Activated CD4-positive, alpha-beta T cell treated with anti-CD3 and anti-CD28 coated beads for 36 hours (primary cell): ENCODE measurements at regions not wholly inside any gene's neighbourhood (a gene's known extent, or its start where the extent isn't known, plus 50 kb on each side); places are given as distances from the start of the nearest gene placed in this dataset.
"Not testable (repeated sequence)": the region's sequence is repeated elsewhere in the genome, so short reads cannot be mapped to it uniquely, and the experiment has no call there.

Source experiments
- ATAC-seq: fragments of 200-7000 bp; cut with Tn5 transposase; one replicate; pipeline ENCODE4 v1.10.0; 2021; ENCODE audit warnings: mild to moderate bottlenecking, moderate library complexity
- CTCF ChIA-PET: fragments of 350-600 bp; sonication (Branson Sonifier 250); formaldehyde crosslinking; loops from one replicate; lab custom pipeline; 2021; ENCODE audit warnings: antibody characterized with exemption; lab: Charles Lee
- POLR2A ChIA-PET: fragments of 350-600 bp; sonication (Branson Sonifier 250); formaldehyde crosslinking; loops from one replicate; lab custom pipeline; 2021; ENCODE audit warnings: antibody characterized with exemption, inconsistent platforms; lab: Charles Lee
- DNase-seq: peaks from one replicate; pipeline ENCODE4 v3.0.0-alpha.2; 2020
- H3K27ac Mint-ChIP-seq: one replicate; pipeline ENCODE4 v1.8.0; 2021; ENCODE audit warnings: mixed read lengths
- H3K27me3 Mint-ChIP-seq: one replicate; pipeline ENCODE4 v1.8.0; 2021; ENCODE audit warnings: mixed read lengths
- H3K36me3 Mint-ChIP-seq: one replicate; pipeline ENCODE4 v1.8.0; 2021; ENCODE audit warnings: low read depth, mixed read lengths
- H3K4me1 Mint-ChIP-seq: one replicate; pipeline ENCODE4 v1.8.0; 2021; ENCODE audit warnings: mixed read lengths
- H3K4me3 Mint-ChIP-seq: one replicate; pipeline ENCODE4 v1.8.0; 2021; ENCODE audit warnings: mild to moderate bottlenecking, moderate library complexity, mixed read lengths
- H3K9me3 Mint-ChIP-seq: one replicate; pipeline ENCODE4 v1.8.0; 2021; ENCODE audit warnings: low read depth, mixed read lengths
- intact Hi-C, 2 experiments: fragments of 100-400 bp; cut with DNase I in 1 of 2; cut with micrococcal nuclease in 1 of 2; formaldehyde crosslinking; loops; one replicate each; pipeline versions ENCODE4 v1.14.2 to v1.15.1; 2022 to 2024; cut with DNase I, micrococcal nuclease

DNA sequence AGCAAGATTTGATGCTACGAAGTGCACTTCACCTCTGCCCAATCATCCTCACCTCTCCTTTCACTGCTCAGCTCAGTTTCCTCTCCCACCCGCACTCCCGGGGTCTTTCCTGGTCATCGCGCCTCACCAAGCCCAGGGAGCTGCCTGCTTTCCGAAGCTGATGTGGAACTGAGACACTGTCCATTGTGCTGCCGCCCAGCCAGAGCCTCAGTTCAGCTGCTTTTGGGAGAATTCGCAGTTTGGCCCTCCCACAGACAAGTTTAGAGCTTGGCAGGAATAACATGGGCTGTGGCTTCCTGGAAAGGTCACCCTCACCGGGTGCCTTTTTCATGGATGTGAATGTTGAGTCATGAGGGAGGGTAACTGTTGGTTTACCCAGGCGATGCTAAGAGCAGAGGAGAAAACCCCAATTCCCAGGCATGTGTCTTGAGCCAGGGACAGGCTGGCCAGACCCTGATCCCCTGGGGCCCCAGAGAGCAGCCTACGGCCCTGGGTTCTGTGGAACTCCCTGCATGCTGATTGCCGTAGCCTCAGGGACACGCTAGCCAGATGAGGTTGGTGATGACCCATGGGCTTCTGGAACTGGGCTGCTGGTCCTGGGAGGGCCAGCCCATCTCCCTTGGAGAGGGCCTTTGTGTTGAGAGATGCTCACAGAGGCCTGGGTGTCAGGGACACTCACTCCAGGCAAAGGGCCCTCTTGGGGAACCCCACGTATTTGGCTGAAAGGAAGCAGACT, 1687.5 kb downstream of the TP53TG3F start:
- ATAC-seq (no peak), DNase-seq (no peak)
- Mint-ChIP-seq H3K4me3 (no peak overlapping the region), H3K9me3 (peaks cover 18% of the 10 kb centered on the region), H3K4me1 (no peaks in the 10 kb centered on the region), H3K27me3 (no peaks in the 10 kb centered on the region), H3K36me3 (peaks cover 4% of the 10 kb centered on the region), H3K27ac (no peak overlapping the region)
- ChIA-PET CTCF (no interaction called here), POLR2A (no interaction called here)
- intact Hi-C loops, result no loop called here

DNA sequence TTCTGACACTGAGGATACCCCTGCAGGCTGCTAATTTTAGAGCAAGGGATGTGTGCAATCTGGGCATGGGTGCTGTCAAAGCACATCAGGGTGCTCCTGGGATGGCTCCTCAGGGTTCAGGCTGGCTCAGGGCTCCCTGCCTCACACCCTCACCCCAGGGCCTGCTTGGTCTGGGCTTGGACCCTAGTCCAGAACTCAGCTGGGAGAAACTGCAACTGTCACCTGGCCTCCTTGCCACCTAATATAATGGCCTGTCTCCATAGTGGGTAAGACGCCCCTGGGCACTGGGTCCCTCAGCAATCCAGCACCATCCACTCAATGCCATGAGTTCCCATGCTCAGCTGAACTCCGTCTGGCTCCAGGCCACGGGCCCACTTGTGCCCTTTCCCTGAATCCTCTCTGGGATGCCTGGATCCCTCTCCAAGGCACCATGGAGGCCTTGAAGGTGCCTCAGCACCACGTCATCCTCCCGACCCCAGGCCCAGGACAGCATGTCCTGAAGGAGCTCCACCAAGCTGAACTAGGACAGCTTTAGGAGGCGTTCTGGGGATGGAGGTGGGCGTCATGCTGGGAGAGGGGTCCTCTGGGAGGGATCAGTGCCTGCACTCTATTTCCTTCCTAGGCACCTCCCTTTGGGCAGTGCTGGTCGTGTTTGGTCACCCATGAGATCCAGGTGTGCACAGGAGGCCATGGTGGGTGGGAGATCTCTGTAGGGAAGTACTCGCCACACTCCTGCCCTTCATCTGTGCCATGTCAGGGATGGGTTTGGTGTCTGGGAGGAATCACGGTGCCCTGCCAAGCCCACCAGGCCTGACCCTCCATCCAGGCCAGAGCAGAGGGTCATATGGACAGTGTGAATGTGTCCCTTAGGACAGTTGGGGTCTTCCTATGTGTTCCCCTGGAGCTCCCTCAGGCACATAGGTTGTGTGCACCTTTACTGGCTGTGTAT, 1688.4 kb downstream of the TP53TG3F start:
- peaks cover 17% of the 10 kb centered on the region for H3K9me3 Mint-ChIP-seq
- H3K27me3 Mint-ChIP-seq, result no peaks in the 10 kb centered on the region
- no peaks in the 10 kb centered on the region for H3K4me1 Mint-ChIP-seq
- ChIA-PET CTCF (no interaction called here), POLR2A (no interaction called here)
- DNase-seq (no peak), ATAC-seq (no peak)
- no peak overlapping the region for H3K4me3 Mint-ChIP-seq
- no peak overlapping the region for H3K27ac Mint-ChIP-seq
- intact Hi-C loops, result no loop called here
- peaks cover 4% of the 10 kb centered on the region for H3K36me3 Mint-ChIP-seq

DNA sequence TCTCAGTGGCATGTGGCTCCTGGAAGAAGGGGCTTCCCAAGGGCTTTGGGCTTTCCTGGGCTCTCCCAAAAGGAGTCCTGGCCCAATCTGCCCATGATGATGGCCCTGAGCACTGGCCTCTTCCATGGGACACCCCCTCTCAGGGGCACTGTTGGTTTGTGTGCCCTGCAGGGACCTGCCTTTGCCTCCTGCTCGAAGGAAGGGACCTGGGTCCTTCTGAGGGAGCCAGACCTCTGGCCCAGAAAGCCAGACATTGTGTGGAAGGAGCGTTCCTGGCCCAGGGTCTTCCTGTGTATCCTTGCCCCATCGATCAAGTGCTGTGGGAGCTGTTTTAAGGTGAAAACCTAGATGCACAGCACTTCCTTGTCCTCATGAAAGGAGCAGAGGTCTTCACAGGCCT, 1689.3 kb downstream of the TP53TG3F start:
- Mint-ChIP-seq H3K27me3 (no peaks in the 10 kb centered on the region), H3K4me1 (no peaks in the 10 kb centered on the region), H3K36me3 (peaks cover 4% of the 10 kb centered on the region), H3K9me3 (peaks cover 17% of the 10 kb centered on the region), H3K4me3 (no peak overlapping the region), H3K27ac (no peak overlapping the region)
- intact Hi-C loops, result no loop called here
- no peak for ATAC-seq
- ChIA-PET POLR2A (no interaction called here), CTCF (no interaction called here)
- no peak for DNase-seq

- ATAC-seq (no peak), DNase-seq (no peak)
- Mint-ChIP-seq H3K4me3 (no peak overlapping the region), H3K27ac (no peak overlapping the region), H3K4me1 (no peaks in the 10 kb centered on the region), H3K36me3 (peaks cover 2% of the 10 kb centered on the region), H3K9me3 (peaks cover 13% of the 10 kb centered on the region), H3K27me3 (no peaks in the 10 kb centered on the region)
- POLR2A ChIA-PET, result no interaction called here
- CTCF ChIA-PET, result no interaction called here
- intact Hi-C loops, result no loop called here
Measured at GRCh38 chr16:35149550-35149949, 1690.1 kb downstream of the TP53TG3F start.

- H3K4me3 Mint-ChIP-seq, result no peak overlapping the region
- ATAC-seq (no peak), DNase-seq (no peak)
- ChIA-PET POLR2A (no interaction called here), CTCF (no interaction called here)
- peaks cover 15% of the 10 kb centered on the region for H3K9me3 Mint-ChIP-seq
- intact Hi-C loops, result no loop called here
- H3K4me1 Mint-ChIP-seq, result no peaks in the 10 kb centered on the region
- H3K36me3 Mint-ChIP-seq, result no peaks in the 10 kb centered on the region
- no peak overlapping the region for H3K27ac Mint-ChIP-seq
- H3K27me3 Mint-ChIP-seq, result no peaks in the 10 kb centered on the region
Measured at GRCh38 chr16:35150805-35151312, 1691.4 kb downstream of the TP53TG3F start.

GRCh38 chr16:35152067-35152627, 1692.7 kb downstream of the TP53TG3F start:
- POLR2A ChIA-PET, result no interaction called here
- intact Hi-C loops, result no loop called here
- Mint-ChIP-seq H3K27me3 (no peaks in the 10 kb centered on the region), H3K4me3 (no peak overlapping the region), H3K4me1 (no peaks in the 10 kb centered on the region), H3K27ac (no peak overlapping the region), H3K36me3 (no peaks in the 10 kb centered on the region), H3K9me3 (peaks cover 26% of the 10 kb centered on the region)
- no peak for DNase-seq
- CTCF ChIA-PET, result no interaction called here
- ATAC-seq, result no peak

DNA sequence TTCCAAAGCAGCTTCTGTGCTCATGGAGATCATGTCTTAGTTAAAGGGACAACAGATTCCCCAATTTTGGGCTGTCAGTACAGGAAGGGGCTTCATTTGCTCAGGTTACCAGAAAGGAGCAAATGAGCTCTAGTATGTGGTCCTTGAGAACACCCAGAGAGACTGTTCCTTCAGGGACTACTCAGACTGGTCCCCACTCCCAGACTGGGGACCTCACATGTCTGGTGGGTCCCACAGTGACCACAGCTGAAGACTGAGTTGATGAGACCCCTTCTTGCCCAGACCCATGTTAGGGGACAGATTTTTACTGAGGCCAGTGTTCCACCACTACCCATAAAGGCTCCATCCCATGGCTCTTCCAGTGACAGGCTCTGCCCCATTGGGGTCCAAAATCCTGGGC, 1695.2 kb downstream of the TP53TG3F start:
- CTCF ChIA-PET, result interaction anchor here (1.1 kb wide), 1 partner anchor 13 kb away, joined by 4 read pairs; no protein-coding TSS in a partner anchor
- Mint-ChIP-seq H3K9me3 (peaks cover 29% of the 10 kb centered on the region), H3K27ac (no peak overlapping the region), H3K36me3 (no peaks in the 10 kb centered on the region), H3K4me3 (no peak overlapping the region), H3K4me1 (no peaks in the 10 kb centered on the region), H3K27me3 (no peaks in the 10 kb centered on the region)
- POLR2A ChIA-PET, result no interaction called here
- intact Hi-C loops, result no loop called here
- no peak for ATAC-seq
- DNase-seq, result no peak

DNA sequence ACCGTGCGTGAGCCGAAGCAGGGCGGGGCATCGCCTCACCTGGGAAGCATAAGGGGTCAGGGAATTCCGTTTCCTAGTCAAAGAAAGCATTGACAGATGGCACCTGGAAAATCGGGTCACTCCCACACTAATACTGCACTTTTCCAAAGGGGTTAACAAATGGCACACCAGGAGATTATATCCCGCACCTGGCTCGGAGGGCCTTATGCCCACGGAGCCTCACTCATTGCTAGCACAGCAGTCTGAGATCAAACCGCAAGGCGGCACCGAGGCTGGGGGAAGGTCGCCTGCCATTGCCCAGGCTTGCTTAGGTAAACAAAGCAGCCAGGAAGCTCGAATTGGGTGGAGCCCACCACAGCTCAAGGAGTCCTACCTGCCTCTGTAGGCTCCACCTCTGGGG, 1698.1 kb downstream of the TP53TG3F start:
- H3K4me1 Mint-ChIP-seq, H3K27ac Mint-ChIP-seq, ATAC-seq, POLR2A ChIA-PET, intact Hi-C loops, H3K27me3 Mint-ChIP-seq, DNase-seq, H3K36me3 Mint-ChIP-seq, CTCF ChIA-PET, H3K4me3 Mint-ChIP-seq: not testable (repeated sequence)
- H3K9me3 Mint-ChIP-seq, result peaks cover 33% of the 10 kb centered on the region

GRCh38 chr16:35169324-35169723, 1709.9 kb downstream of the TP53TG3F start:
- H3K4me1 Mint-ChIP-seq, H3K27ac Mint-ChIP-seq, intact Hi-C loops, POLR2A ChIA-PET, ATAC-seq, CTCF ChIA-PET, H3K4me3 Mint-ChIP-seq, DNase-seq, H3K36me3 Mint-ChIP-seq, H3K27me3 Mint-ChIP-seq: not testable (repeated sequence)
- H3K9me3 Mint-ChIP-seq, result peaks cover 18% of the 10 kb centered on the region

- H3K4me3 Mint-ChIP-seq, H3K4me1 Mint-ChIP-seq, CTCF ChIA-PET, H3K27me3 Mint-ChIP-seq, POLR2A ChIA-PET, DNase-seq, ATAC-seq, H3K36me3 Mint-ChIP-seq, H3K27ac Mint-ChIP-seq: not testable (repeated sequence)
- intact Hi-C loops, result loop anchor here in 1 of 2 experiments (10.0 kb wide), 1 partner anchor 125 kb away; no protein-coding TSS in a partner anchor
- peaks cover 16% of the 10 kb centered on the region for H3K9me3 Mint-ChIP-seq
Measured at GRCh38 chr16:35170061-35170460, 1710.6 kb downstream of the TP53TG3F start.

GRCh38 chr16:35170610-35171009, 1711.2 kb downstream of the TP53TG3F start:
- no peaks in the 10 kb centered on the region for H3K4me1 Mint-ChIP-seq
- DNase-seq, result no peak
- no peak overlapping the region for H3K4me3 Mint-ChIP-seq
- intact Hi-C loops, result loop anchor here in 1 of 2 experiments (10.0 kb wide), 1 partner anchor 124 kb away; no protein-coding TSS in a partner anchor
- H3K27me3 Mint-ChIP-seq, result no peaks in the 10 kb centered on the region
- ChIA-PET POLR2A (no interaction called here), CTCF (no interaction called here)
- H3K9me3 Mint-ChIP-seq, result peaks cover 16% of the 10 kb centered on the region
- no peak for ATAC-seq
- H3K27ac Mint-ChIP-seq, result no peak overlapping the region
- H3K36me3 Mint-ChIP-seq, result no peaks in the 10 kb centered on the region
